ENCODE measurements at regions not wholly inside any gene's neighbourhood (a gene's known extent, or its start where the extent isn't known, plus 50 kb on each side); places are given as distances from the start of the nearest gene placed in this dataset.

GRCh38 chr11:95556342-95557163 lies 233.0 kb downstream of the FAM76B start:
- H2BK20ac ChIP-seq (ENCODE audit: low read length) = no peak overlapping the region
- H2BK15ac ChIP-seq (ENCODE audit: low read length) = no peak overlapping the region
- H3K14ac ChIP-seq (ENCODE audit: insufficient read length) = no peak overlapping the region
- H3K23me2 ChIP-seq (ENCODE audit: low read depth, low read length) = no peaks in the 10 kb centered on the region
- H3K18ac ChIP-seq (ENCODE audit: extremely low read depth, low read length) = no peak overlapping the region
- H2BK120ac ChIP-seq (replicated peaks; ENCODE audit: low read depth, low read length) = no peak overlapping the region
- H3K4me3 ChIP-seq (ENCODE audit: extremely low read depth in 1 of 4, insufficient read depth in 2 of 4, low read depth in 3 of 4, low read length in 4 of 4) = no peak overlapping the region
- H3K9ac ChIP-seq (replicated peaks in 1 of 4; ENCODE audit: extremely low read depth in 1 of 4, low read depth in 3 of 4, low read length in 3 of 4) = peak overlapping the region in 1 of 4 experiments; percentile 34; a peak in 1 of 7 replicates
- no peaks in the 10 kb centered on the region for H3K27me3 ChIP-seq (replicated peaks in 1 of 4; ENCODE audit: control insufficient read depth in 3 of 4, extremely low read depth in 1 of 4, insufficient read depth in 3 of 4, low read length in 3 of 4)
- no peaks in the 10 kb centered on the region for H3K79me1 ChIP-seq (ENCODE audit: low read depth, low read length)
- no peak for TF ChIP-seq EZH2 (IDR thresholded peaks at IDR 0.05; ENCODE audit: low read depth, low read length, severe bottlenecking)
- TF ChIP-seq HDAC2 (IDR thresholded peaks at IDR 0.05; ENCODE audit: borderline replicate concordance in 1 of 2, low read depth in 2 of 2, low read length in 2 of 2) = peak in 1 of 2 experiments; percentile 54; a peak in 1 of 4 replicates
- TF ChIP-seq MAFK (IDR thresholded peaks at IDR 0.05; ENCODE audit: low read depth, low read length) = peak; percentile 36; the same call in 1 of the 2 replicates
- H3K23ac ChIP-seq (ENCODE audit: insufficient read length) = no peak overlapping the region
- H4K5ac ChIP-seq (ENCODE audit: insufficient read length, low read depth, low read length) = no peak overlapping the region
- no peak overlapping the region for H2BK12ac ChIP-seq (ENCODE audit: low read depth, low read length)
- no peak overlapping the region for H2AK5ac ChIP-seq (ENCODE audit: low read depth, low read length)
- H3K4me2 ChIP-seq (ENCODE audit: insufficient read depth in 1 of 2, low read depth in 2 of 2, low read length in 2 of 2) = peak overlapping the region in 1 of 2 experiments; percentile 32; a peak in 2 of 4 replicates
- H3K79me2 ChIP-seq (ENCODE audit: control insufficient read depth in 1 of 2, insufficient read depth in 2 of 2, low read length in 2 of 2) = no peaks in the 10 kb centered on the region
- H4K20me1 ChIP-seq (replicated peaks in 1 of 2; ENCODE audit: control insufficient read depth in 1 of 2, insufficient read depth in 2 of 2, low read length in 2 of 2) = no peaks in the 10 kb centered on the region
- H4K91ac ChIP-seq (replicated peaks; ENCODE audit: insufficient read length, low read length) = no peak overlapping the region
- H3K36me3 ChIP-seq (ENCODE audit: control insufficient read depth in 2 of 4, insufficient read depth in 4 of 4, low read length in 3 of 4) = no peaks in the 10 kb centered on the region
- 51% methylated on average over 5 of the region's 5 CpGs; no CpG with 5 or more reads in 1 of the 2 experiments for WGBS, 2 experiments (ENCODE audit: extremely low coverage in 1 of 2, insufficient coverage in 1 of 2, insufficient read length in 1 of 2, insufficient replicate concordance in 2 of 2, low coverage in 1 of 2, low lambda C conversion rate in 2 of 2, missing lambda C conversion rate in 1 of 2)
- peak overlapping the region; percentile 17; the same call in 1 of the 2 replicates for H2AFZ ChIP-seq (ENCODE audit: low read length)
- no peak overlapping the region; the same call in 1 of the 2 replicates for H3K27ac ChIP-seq (ENCODE audit: low read depth, low read length)
- FAIRE-seq (no peak), DNase-seq (ENCODE audit: low read depth in 1 of 2, low spot score in 2 of 2) (no peak)
- H3K9me3 ChIP-seq (ENCODE audit: insufficient read depth in 2 of 2, low read depth in 1 of 2, low read length in 1 of 2) = no peaks in the 10 kb centered on the region
- H2BK5ac ChIP-seq (ENCODE audit: low read depth, low read length) = no peak overlapping the region
- POLR2A ChIA-PET (ENCODE audit: partially characterized antibody) = interaction anchor here (1.2 kb wide), 1 partner anchor 196 kb away, joined by 3 read pairs; no protein-coding TSS in a partner anchor
- CTCF ChIA-PET (ENCODE audit: partially characterized antibody) = interaction anchor here (0.9 to 4.6 kb wide), 3 partner anchors 11 to 404 kb away, joined by 3 to 27 read pairs (median 5); no protein-coding TSS in a partner anchor
- no peak overlapping the region for H3K56ac ChIP-seq (replicated peaks; ENCODE audit: insufficient read length, low read depth, low read length)
- no peak overlapping the region for H4K8ac ChIP-seq (ENCODE audit: extremely low read depth, insufficient read depth, low read length)
- H3K4ac ChIP-seq (replicated peaks; ENCODE audit: insufficient read length, low read depth, low read length) = no peak overlapping the region
- H3K4me1 ChIP-seq (replicated peaks in 1 of 4; ENCODE audit: control insufficient read depth in 3 of 4, insufficient read depth in 4 of 4, low read length in 3 of 4) = peaks cover 3 to 7% (median 5%) of the 10 kb centered on the region in 4 experiments; a peak in 4 of 7 replicates
